Natural killer cell treated with Interleukin-12 subunit alpha and Interleukin-12 subunit beta and Interleukin-15 and Interleukin-18, amount 100 ng/mL, for 72 hours (primary cell): ENCODE measurements at regions not wholly inside any gene's neighbourhood (a gene's known extent, or its start where the extent isn't known, plus 50 kb on each side); places are given as distances from the start of the nearest gene placed in this dataset.
"Not testable (repeated sequence)": the region's sequence is repeated elsewhere in the genome, so short reads cannot be mapped to it uniquely, and the experiment has no call there.

Experiments used
- ATAC-seq, 2 donors: fragments of 150-1000 bp; cut with Tn5 transposase in 1 of 2; sonication (Bioruptor Pico), chemical (Tn5 transposase) in 1 of 2; 2 replicates each; pipeline ENCODE4 v1.10.0; 2021
- DNase-seq: peaks from one replicate; pipeline ENCODE4 v3.0.0; 2022; ENCODE audit warnings: low spot score
- H3K27ac Mint-ChIP-seq, 2 donors: 1 replicate in 1 of 2; 2 replicates in 1 of 2; pipeline ENCODE4 v1.8.0; 2022; ENCODE audit warnings: mixed read lengths in 2 of 2, mild to moderate bottlenecking in 1 of 2, moderate library complexity in 1 of 2
- H3K27me3 Mint-ChIP-seq, 2 donors: 1 replicate in 1 of 2; 2 replicates in 1 of 2; pipeline ENCODE4 v1.8.0; 2022; ENCODE audit warnings: mixed read lengths in 2 of 2
- H3K36me3 Mint-ChIP-seq: one replicate; pipeline ENCODE4 v1.8.0; 2022; ENCODE audit warnings: mixed read lengths
- H3K4me1 Mint-ChIP-seq, 2 donors: 1 replicate in 1 of 2; 2 replicates in 1 of 2; pipeline ENCODE4 v1.8.0; 2022; ENCODE audit warnings: low read depth in 2 of 2, mixed read lengths in 2 of 2, mild to moderate bottlenecking in 1 of 2
- H3K4me3 Mint-ChIP-seq: one replicate; pipeline ENCODE4 v1.8.0; 2022; ENCODE audit warnings: mixed read lengths
- H3K9me3 Mint-ChIP-seq: 2 replicates; pipeline ENCODE4 v1.8.0; 2022; ENCODE audit warnings: mixed read lengths

DNA sequence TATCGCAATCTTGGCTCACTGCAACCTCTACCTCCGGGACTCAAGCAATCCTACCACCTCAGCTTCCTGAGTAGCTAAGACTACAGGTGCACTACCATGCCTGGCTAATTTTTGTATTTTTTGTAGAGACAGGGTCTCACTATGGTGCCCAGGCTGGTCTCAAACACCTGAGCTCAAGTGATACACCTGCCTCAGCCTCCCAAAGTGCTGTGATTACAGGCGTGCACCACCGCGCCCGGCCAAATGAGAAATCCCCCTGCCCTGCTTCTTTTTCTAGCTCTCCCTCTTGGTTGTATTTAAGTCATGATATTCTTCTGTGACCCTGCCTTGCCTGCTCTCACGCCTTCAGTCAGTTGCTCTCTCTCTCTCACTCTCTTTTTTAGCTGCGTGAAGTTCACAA, 157.0 kb upstream of the SH3BP4 start:
- Mint-ChIP-seq H3K27me3 (peaks cover 18 to 26% of the 10 kb centered on the region in 2 donors), H3K4me1 (no peaks in the 10 kb centered on the region), H3K27ac (no peak overlapping the region), H3K4me3 (no peak overlapping the region), H3K9me3 (no peaks in the 10 kb centered on the region), H3K36me3 (no peaks in the 10 kb centered on the region)
- DNase-seq, result no peak
- no peak for ATAC-seq

DNA sequence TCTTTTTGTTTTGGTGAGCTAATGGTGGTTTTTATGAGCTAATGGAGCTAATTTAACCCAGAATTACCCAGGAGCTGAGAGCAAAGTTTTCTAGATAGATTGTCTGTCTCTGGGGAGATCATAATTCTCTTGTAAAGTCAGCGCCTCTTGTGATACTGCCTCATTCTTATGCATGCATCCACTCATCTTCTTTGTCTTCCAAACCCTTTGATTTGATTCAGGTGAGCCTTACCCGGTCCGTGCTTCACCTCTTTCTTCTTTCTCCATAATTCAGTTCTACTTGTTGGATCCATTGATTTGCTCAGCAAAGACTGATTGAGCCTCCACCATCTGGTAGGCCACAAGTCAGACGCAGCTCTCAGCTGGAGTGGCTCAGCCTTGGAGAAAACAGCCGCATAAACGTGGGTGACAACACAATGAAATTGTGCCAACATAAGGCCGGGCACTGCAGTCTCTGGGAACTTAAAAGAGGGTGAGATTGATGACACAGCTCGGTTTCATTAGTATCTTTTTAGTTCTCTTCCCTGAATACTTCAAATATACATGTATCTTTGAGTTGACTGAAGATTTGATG, 158.5 kb upstream of the SH3BP4 start:
- H3K36me3 Mint-ChIP-seq, result no peaks in the 10 kb centered on the region
- DNase-seq, result no peak
- no peaks in the 10 kb centered on the region for H3K4me1 Mint-ChIP-seq
- H3K27ac Mint-ChIP-seq, result no peak overlapping the region
- H3K9me3 Mint-ChIP-seq, result no peaks in the 10 kb centered on the region
- H3K4me3 Mint-ChIP-seq, result no peak overlapping the region
- no peak for ATAC-seq
- peaks cover 23 to 29% of the 10 kb centered on the region in 2 donors for H3K27me3 Mint-ChIP-seq

DNA sequence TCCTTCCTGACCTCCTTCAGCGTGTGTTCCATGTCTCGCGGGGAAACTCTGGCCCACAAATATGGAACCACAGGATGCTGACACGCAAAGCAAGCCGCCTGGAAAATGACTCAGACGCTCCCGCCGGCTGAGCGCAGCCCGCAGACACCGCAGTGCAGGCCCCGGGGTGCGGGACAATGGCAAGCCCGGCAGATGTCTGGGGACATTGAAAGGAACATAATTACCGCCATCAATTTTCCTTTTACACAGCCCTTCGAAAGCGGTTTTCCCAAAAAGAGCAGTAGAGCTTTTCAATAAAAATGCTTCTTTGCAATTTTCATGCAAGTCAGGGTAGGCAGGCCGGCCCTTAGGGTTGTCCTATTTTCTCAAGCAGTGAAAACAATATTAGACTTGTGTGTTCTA, 159.2 kb upstream of the SH3BP4 start:
- Mint-ChIP-seq H3K27ac (no peak overlapping the region), H3K27me3 (peaks cover 20 to 25% of the 10 kb centered on the region in 2 donors), H3K9me3 (no peaks in the 10 kb centered on the region), H3K36me3 (no peaks in the 10 kb centered on the region), H3K4me1 (no peaks in the 10 kb centered on the region), H3K4me3 (no peak overlapping the region)
- no peak for DNase-seq
- ATAC-seq, result no peak

DNA sequence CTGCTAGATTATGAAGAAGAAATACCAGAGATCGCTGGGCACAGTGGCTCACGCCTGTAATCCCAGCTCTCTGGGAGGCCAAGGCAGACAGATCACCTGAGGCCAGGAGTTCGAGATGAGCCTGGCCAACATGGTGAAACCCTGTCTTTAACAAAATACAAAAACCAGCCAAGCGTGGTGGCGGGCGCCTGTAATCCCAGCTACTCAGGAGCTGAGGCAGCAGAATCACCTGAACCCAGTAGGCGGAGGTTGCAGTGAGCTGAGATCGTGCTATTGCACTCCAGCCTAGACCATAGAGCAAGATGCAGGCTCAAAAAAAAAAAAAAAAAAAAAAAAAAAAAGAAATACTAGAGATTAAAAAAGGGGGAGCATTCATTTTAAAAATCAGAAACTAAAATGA, 159.7 kb upstream of the SH3BP4 start:
- H3K36me3 Mint-ChIP-seq, DNase-seq, H3K4me1 Mint-ChIP-seq, H3K4me3 Mint-ChIP-seq, ATAC-seq, H3K9me3 Mint-ChIP-seq, H3K27ac Mint-ChIP-seq: not testable (repeated sequence)
- peaks cover 18 to 19% of the 10 kb centered on the region in 2 donors for H3K27me3 Mint-ChIP-seq

DNA sequence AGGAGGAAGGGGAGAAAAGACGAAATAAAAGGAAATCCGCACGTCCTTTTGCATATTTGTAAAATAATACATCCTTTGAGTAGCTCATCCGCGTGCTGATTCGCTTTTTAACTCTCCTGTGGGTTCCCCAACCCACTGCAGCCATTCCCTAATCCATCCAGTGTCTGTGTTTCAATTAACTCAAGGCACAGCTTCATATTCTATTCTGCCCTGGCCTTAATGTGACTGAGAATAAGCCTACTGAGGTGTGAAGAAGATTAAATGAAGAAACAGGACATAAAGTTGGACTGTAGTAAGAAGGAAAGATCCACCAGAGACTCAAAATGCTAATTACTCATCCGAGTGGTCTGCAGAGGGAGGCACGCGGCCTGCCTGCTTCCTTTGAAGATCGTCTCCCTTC, 161.4 kb upstream of the SH3BP4 start:
- no peaks in the 10 kb centered on the region for H3K9me3 Mint-ChIP-seq
- H3K4me1 Mint-ChIP-seq, result no peaks in the 10 kb centered on the region
- ATAC-seq, result no peak
- H3K36me3 Mint-ChIP-seq, result no peaks in the 10 kb centered on the region
- no peak overlapping the region for H3K27ac Mint-ChIP-seq
- no peak for DNase-seq
- H3K27me3 Mint-ChIP-seq, result peaks cover 21% of the 10 kb centered on the region in 2 donors
- no peak overlapping the region for H3K4me3 Mint-ChIP-seq

DNA sequence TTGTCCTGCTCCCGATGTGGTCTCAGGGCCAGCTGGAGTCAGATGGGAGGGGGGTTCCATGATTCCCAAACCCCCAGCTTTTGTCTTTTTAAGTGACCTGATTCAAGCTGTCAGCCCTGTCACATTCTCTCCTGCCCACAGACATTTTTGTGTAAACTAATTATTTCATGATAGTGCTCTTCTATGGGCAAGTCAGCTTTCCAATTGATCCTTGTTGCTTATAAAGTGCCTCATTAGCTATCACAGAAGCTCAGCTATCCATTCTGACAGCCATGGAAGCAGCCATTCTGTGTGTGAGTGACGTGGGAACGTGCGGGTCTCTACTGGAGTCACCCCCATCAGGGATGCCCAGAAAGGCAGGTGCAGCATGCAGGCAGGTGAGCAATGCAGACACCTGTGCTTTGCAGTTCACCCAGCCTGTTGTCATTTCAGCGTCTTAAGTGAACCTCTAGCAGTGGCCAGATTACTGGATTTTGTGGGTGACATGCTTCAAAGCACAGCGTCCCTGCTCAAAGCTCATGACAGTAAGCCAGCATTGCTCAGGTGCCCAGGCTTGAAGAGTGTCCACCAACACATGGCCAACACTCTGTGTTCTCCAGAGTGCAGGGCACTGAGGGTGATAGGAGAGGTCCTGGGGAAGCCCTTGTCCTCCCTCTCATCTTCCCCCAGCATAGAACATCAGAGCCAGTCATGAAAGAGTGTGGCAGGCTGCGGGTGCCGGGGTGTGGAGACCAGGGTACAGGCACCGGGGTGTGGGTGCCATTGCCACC, 162.1 kb upstream of the SH3BP4 start:
- DNase-seq, result no peak
- H3K4me1 Mint-ChIP-seq, result no peaks in the 10 kb centered on the region
- no peaks in the 10 kb centered on the region for H3K36me3 Mint-ChIP-seq
- no peak overlapping the region for H3K4me3 Mint-ChIP-seq
- H3K27me3 Mint-ChIP-seq, result peaks cover 14 to 19% of the 10 kb centered on the region in 2 donors
- peak in 1 of 2 donors; percentile 34 for ATAC-seq
- no peaks in the 10 kb centered on the region for H3K9me3 Mint-ChIP-seq
- H3K27ac Mint-ChIP-seq, result no peak overlapping the region

DNA sequence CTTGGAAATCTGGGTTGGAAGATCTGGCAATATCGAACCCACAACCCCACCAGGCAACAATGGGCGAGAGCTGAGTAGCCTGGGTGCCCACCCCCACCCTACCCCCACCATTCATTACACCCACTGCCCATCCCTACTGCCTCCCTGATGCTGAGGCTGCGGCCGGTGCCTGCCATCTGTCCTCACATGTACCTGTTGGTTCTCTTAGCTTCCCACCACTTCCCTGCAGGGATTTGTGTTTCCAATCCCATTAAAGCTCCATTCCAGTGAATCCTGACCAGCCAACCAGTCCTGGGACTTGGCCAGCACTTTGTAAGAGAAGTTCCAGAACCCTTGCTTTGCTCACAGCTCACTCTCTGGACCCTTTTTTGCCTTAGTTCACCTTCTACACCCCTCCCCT, 163.0 kb upstream of the SH3BP4 start:
- Mint-ChIP-seq H3K27me3 (peaks cover 22 to 25% of the 10 kb centered on the region in 2 donors), H3K27ac (no peak overlapping the region), H3K9me3 (peaks cover 6% of the 10 kb centered on the region), H3K4me3 (no peak overlapping the region), H3K4me1 (no peaks in the 10 kb centered on the region), H3K36me3 (peaks cover 4% of the 10 kb centered on the region)
- DNase-seq (no peak), ATAC-seq (no peak)

DNA sequence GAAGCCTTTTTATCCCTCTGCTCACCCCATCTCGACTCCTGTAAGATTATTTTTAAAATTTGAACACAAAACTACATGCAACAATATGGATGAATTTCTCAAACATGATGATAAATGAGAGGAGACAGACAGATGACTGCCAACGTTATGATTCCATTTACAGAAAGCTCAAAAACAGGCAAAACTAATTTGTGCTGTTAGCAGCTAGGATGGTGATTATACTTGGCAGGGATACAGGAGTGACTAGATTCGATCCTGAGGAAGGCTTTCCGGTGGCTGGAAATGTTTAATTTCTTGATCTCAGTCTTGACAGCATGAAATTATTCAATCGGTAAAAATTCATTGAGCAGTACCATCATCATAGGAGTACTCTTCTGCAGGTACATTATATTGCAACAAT, 163.4 kb upstream of the SH3BP4 start:
- no peaks in the 10 kb centered on the region for H3K4me1 Mint-ChIP-seq
- H3K36me3 Mint-ChIP-seq, result peaks cover 9% of the 10 kb centered on the region
- H3K9me3 Mint-ChIP-seq, result peaks cover 11% of the 10 kb centered on the region
- no peak overlapping the region for H3K4me3 Mint-ChIP-seq
- no peak for ATAC-seq
- no peak for DNase-seq
- H3K27me3 Mint-ChIP-seq, result peaks cover 26 to 29% of the 10 kb centered on the region in 2 donors
- H3K27ac Mint-ChIP-seq, result no peak overlapping the region

DNA sequence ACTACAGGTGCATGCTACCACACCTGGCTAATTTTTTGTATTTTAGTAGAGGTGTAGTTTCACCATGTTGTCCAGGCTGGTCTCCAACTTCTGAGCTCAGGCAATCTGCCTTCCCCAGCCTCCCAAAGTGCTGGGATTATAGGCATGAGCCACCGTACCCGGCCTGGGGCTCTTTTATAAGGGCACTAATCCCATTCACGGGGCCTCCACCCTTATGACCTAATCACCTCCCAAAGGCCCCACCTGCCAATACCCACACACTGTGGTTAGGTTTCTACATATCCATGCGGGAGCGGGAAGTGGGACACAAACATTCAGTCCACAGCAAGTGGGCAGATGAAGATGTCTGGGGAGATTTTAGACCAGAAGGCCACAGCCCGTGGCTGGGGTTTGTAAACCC, 164.7 kb upstream of the SH3BP4 start:
- peaks cover 17% of the 10 kb centered on the region for H3K9me3 Mint-ChIP-seq
- peaks cover 29 to 33% of the 10 kb centered on the region in 2 donors for H3K27me3 Mint-ChIP-seq
- no peak overlapping the region for H3K4me3 Mint-ChIP-seq
- H3K4me1 Mint-ChIP-seq, result no peaks in the 10 kb centered on the region
- H3K27ac Mint-ChIP-seq, result no peak overlapping the region
- ATAC-seq (no peak), DNase-seq (no peak)
- H3K36me3 Mint-ChIP-seq, result peaks cover 20% of the 10 kb centered on the region

DNA sequence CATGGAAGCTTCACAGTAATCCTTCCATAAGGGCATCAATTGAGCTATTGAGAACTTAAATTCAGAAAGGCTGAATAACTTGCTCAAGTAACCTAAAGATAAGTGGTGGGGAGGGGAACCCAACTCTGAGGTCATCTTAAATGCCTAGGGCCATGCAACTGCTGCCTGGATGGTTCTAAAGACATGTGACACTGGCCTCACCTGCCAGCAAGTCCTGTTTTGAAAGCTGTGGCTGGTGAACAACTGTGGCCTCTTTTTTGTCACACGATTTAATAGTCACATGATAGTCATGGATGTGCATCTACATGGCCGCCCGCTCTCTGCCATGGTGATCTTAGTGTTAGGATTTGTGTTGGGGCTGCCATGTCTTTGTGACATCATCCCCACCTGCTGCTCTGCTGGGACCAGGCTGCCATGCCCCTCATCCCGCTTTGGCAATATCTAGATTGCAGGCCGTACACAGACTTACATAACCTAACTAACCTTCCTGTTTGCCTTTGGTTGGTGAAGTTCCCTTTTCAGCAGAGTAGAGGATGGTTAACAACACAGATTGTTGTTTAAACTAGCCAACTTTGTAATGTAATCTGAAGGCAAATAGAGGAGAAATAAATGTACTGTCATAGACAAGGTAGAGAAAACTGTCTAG, 177.9 kb upstream of the SH3BP4 start:
- H3K27ac Mint-ChIP-seq, result no peak overlapping the region
- H3K27me3 Mint-ChIP-seq, result peaks cover 16 to 32% of the 10 kb centered on the region in 2 donors
- DNase-seq (no peak), ATAC-seq (no peak)
- H3K36me3 Mint-ChIP-seq, result no peaks in the 10 kb centered on the region
- H3K4me3 Mint-ChIP-seq, result no peak overlapping the region
- no peaks in the 10 kb centered on the region for H3K9me3 Mint-ChIP-seq
- H3K4me1 Mint-ChIP-seq, result no peaks in the 10 kb centered on the region

DNA sequence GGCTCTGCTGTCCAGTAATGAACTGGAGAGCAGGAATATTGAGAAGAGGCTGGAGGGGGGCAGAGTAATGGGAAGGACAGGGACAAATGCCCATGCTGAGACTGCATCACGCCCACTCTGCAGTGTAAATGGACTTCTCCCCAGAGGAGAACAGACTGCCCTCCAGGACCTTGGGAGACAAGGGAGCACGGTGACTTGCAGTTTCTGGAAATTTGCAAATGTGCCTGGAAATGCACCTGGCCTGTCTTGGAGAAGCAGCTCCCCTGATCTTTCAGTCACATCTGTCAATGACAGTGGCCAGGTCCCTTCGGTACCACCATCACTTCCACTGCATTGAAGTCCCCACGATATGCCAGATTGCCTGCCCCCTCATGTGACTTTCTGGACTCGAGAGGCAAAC, 178.7 kb upstream of the SH3BP4 start:
- H3K4me1 Mint-ChIP-seq, result no peaks in the 10 kb centered on the region
- no peaks in the 10 kb centered on the region for H3K36me3 Mint-ChIP-seq
- no peak for DNase-seq
- H3K27me3 Mint-ChIP-seq, result peaks cover 14 to 33% of the 10 kb centered on the region in 2 donors
- no peaks in the 10 kb centered on the region for H3K9me3 Mint-ChIP-seq
- H3K27ac Mint-ChIP-seq, result no peak overlapping the region
- ATAC-seq, result peak in 1 of 2 donors; percentile 16
- no peak overlapping the region for H3K4me3 Mint-ChIP-seq

DNA sequence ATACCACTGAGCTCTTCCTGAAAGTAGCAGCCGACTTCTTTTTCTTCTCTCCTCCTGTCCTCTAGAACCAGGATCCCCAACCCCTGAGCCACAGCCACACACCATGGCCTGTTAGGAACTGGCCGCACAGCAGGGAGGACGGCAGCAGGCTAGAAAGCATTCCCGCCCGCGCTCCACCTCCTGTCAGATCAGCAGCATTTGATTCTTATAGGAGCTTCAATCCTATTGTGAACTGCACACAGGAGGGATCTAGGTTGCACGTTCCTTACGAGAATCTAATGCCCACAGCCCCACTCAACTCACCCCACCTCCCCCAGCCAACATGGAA, 179.1 kb upstream of the SH3BP4 start:
- H3K36me3 Mint-ChIP-seq, result no peaks in the 10 kb centered on the region
- no peaks in the 10 kb centered on the region for H3K4me1 Mint-ChIP-seq
- H3K27ac Mint-ChIP-seq, result no peak overlapping the region
- DNase-seq (no peak), ATAC-seq (peak in 1 of 2 donors; percentile 55)
- H3K4me3 Mint-ChIP-seq, result no peak overlapping the region
- H3K9me3 Mint-ChIP-seq, result no peaks in the 10 kb centered on the region
- H3K27me3 Mint-ChIP-seq, result peaks cover 15 to 34% of the 10 kb centered on the region in 2 donors

DNA sequence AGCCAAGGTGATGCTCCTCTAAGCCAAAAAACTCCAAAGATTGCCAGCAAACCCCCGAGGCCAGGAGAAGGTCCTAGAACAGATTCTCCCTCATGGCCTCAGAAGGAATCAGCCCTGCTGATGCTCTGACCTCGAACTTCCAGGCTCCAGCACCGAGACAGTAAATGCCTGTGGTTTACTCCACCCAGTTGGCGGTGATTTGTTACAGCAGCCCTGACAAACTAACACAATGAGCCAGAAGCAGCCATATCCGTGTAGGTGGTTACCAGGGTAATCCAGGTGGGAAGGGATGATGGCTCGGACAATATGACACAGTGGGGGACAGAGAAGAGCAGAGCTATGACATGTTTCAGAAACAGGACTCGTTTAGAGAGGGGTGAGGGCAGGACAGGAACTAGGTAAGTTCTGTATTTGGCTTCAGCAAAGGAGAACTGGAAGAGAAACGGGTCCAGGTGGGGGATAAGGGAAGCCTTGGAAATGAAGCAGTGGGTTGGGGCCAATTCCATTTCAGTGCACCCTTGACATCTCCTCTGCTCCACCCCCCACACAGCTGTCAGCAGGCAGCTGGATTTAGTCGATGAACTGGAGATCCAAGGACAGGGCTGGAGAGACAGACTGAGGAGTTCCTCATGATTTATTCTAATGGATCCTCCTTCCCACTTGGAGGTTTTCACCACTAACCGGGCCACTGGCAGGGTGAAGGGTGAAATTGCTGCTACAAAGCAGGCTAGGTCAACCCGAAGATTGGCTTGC, 179.7 kb upstream of the SH3BP4 start:
- Mint-ChIP-seq H3K36me3 (no peaks in the 10 kb centered on the region), H3K4me3 (no peak overlapping the region), H3K4me1 (no peaks in the 10 kb centered on the region), H3K9me3 (no peaks in the 10 kb centered on the region), H3K27me3 (peaks cover 15 to 34% of the 10 kb centered on the region in 2 donors), H3K27ac (no peak overlapping the region)
- DNase-seq, result no peak
- peak in 1 of 2 donors; percentile 5 for ATAC-seq

DNA sequence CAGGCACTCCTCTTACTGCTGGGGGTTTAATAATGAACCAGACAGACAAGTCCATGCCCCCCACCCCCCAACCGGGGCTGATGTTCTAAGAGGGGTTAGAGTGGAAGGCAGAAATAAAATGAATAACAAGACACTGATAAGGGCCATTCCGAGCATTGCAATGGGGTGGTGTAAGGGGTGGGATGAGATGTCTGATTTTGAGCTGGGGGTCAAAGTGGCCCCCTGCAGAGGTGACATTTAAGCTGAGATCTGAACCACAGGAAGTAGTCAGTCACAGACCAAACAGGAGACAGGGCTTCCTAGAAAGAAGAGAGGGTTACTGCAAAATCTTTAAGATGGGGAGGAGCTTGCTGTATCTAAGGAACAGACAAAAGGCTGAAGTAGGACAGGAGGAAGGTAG, 180.6 kb upstream of the SH3BP4 start:
- no peaks in the 10 kb centered on the region for H3K4me1 Mint-ChIP-seq

More for the DNA sequence above, 180.6 kb upstream of the SH3BP4 start:
- no peaks in the 10 kb centered on the region for H3K9me3 Mint-ChIP-seq
- H3K4me3 Mint-ChIP-seq, result no peak overlapping the region
- ATAC-seq (no peak), DNase-seq (no peak)
- H3K27me3 Mint-ChIP-seq, result peaks cover 10 to 26% of the 10 kb centered on the region in 2 donors
- H3K27ac Mint-ChIP-seq, result no peak overlapping the region
- no peaks in the 10 kb centered on the region for H3K36me3 Mint-ChIP-seq
